ENCODE measurements at regions not wholly inside any gene's neighbourhood (a gene's known extent, or its start where the extent isn't known, plus 50 kb on each side); places are given as distances from the start of the nearest gene placed in this dataset.

DNA sequence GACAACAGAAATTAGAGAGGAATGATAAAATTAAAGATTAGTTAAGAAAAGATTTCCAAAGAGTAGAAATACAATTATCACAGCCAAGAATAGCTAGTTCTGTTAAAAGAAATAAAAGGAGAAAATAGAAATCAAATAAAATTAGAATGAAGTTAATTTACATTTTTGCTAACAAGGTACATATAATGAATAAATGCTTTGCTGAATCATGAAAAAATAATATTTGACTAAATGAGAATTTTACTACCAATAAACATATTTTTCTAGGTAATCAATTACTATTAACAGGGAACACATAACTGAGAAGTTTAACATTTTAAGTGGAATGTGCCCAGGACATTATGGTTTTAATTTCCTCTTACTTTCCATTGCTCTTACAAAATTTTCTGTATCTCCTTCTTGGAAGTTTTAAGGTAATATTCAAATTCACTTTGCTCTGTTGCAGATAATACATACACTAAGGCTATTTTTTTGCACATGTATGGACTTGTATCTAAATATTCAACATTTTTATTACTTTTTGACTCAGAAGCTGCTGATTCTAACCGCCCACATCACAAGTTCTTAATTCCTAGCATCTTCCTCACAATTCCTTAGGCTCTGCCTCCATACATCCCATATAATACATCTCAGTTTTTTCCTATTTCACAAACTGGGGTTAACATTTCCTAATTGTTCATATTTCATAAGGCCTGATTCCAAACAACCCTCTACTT is 870.7 kb upstream of the INTU start:
- no peak overlapping the region for H3K9ac ChIP-seq (ENCODE audit: control insufficient read depth, insufficient read depth, low read length)
- ChIA-PET POLR2A (no interaction called here), SMC1A (ENCODE audit: uncharacterized antibody, unreplicated experiment) (no interaction called here), RAD21 (ENCODE audit: unreplicated experiment) (no interaction called here), CTCF (no interaction called here)
- no peaks in the 10 kb centered on the region for H3K4me1 ChIP-seq (ENCODE audit: control insufficient read depth, insufficient read depth, low read length)
- H4K20me1 ChIP-seq (ENCODE audit: control insufficient read depth, insufficient read depth) = no peaks in the 10 kb centered on the region
- FAIRE-seq (no peak), DNase-seq (ENCODE audit: low read depth, low spot score) (no peak), ATAC-seq (no peak)
- intact Hi-C loops (cut with micrococcal nuclease; ENCODE audit: unreplicated experiment) = no loop called here
- H3K27me3 ChIP-seq (replicated peaks in 1 of 2; ENCODE audit: control insufficient read depth in 2 of 2, insufficient read depth in 2 of 2, low read length in 1 of 2) = no peaks in the 10 kb centered on the region
- H3K36me3 ChIP-seq (ENCODE audit: control insufficient read depth in 2 of 2, insufficient read depth in 2 of 2, low read length in 1 of 2) = no peaks in the 10 kb centered on the region
- H3K27ac ChIP-seq (ENCODE audit: control insufficient read depth, insufficient read depth) = no peak overlapping the region
- no peaks in the 10 kb centered on the region for H3K79me2 ChIP-seq (ENCODE audit: control insufficient read depth, insufficient read depth, low read length)
- H3K4me3 ChIP-seq = no peak overlapping the region
- in situ Hi-C loops (cut with MboI) = no loop called here
- no TSS peak for BruUV-seq (replicated peaks)
- H3K4me2 ChIP-seq (ENCODE audit: control insufficient read depth, insufficient read depth) = no peak overlapping the region
- 20% methylated on average over 1 of the region's 1 CpG for WGBS (ENCODE audit: insufficient coverage, insufficient replicate concordance, low lambda C conversion rate, missing lambda C conversion rate)
- no peak overlapping the region for H2AFZ ChIP-seq (ENCODE audit: control insufficient read depth, low read depth, low read length)
- no peak for TF ChIP-seq EP300 (IDR thresholded peaks at IDR 0.05; ENCODE audit: borderline replicate concordance in 1 of 2, control insufficient read depth in 1 of 2, low read depth in 2 of 2, low read length in 2 of 2)
- TF ChIP-seq DPF2 (IDR thresholded peaks at IDR 0.05) = no peak
- TF ChIP-seq CBFB (IDR thresholded peaks at IDR 0.05; ENCODE audit: low read depth) = no peak
- no peak for TF ChIP-seq POLR2AphosphoS5 (IDR thresholded peaks at IDR 0.05; ENCODE audit: low read length)
- TF ChIP-seq PAX8 (IDR thresholded peaks at IDR 0.05) = no peak
- TF ChIP-seq, protein P1, sequence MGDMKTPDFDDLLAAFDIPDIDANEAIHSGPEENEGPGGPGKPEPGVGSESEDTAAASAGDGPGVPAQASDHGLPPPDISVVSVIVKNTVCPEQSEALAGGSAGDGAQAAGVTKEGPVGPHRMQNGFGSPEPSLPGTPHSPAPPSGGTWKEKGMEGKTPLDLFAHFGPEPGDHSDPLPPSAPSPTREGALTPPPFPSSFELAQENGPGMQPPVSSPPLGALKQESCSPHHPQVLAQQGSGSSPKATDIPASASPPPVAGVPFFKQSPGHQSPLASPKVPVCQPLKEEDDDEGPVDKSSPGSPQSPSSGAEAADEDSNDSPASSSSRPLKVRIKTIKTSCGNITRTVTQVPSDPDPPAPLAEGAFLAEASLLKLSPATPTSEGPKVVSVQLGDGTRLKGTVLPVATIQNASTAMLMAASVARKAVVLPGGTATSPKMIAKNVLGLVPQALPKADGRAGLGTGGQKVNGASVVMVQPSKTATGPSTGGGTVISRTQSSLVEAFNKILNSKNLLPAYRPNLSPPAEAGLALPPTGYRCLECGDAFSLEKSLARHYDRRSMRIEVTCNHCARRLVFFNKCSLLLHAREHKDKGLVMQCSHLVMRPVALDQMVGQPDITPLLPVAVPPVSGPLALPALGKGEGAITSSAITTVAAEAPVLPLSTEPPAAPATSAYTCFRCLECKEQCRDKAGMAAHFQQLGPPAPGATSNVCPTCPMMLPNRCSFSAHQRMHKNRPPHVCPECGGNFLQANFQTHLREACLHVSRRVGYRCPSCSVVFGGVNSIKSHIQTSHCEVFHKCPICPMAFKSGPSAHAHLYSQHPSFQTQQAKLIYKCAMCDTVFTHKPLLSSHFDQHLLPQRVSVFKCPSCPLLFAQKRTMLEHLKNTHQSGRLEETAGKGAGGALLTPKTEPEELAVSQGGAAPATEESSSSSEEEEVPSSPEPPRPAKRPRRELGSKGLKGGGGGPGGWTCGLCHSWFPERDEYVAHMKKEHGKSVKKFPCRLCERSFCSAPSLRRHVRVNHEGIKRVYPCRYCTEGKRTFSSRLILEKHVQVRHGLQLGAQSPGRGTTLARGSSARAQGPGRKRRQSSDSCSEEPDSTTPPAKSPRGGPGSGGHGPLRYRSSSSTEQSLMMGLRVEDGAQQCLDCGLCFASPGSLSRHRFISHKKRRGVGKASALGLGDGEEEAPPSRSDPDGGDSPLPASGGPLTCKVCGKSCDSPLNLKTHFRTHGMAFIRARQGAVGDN (IDR thresholded peaks at IDR 0.05) = no peak
- H3K9me3 ChIP-seq (replicated peaks; ENCODE audit: control insufficient read depth, insufficient read depth, low read length) = no peaks in the 10 kb centered on the region
